ENCODE measurements at regions not wholly inside any gene's neighbourhood (a gene's known extent, or its start where the extent isn't known, plus 50 kb on each side); places are given as distances from the start of the nearest gene placed in this dataset.
A peak's percentile ranks its signal among the peaks of the same experiment; 100 is the strongest.

GRCh38 chr15:70504299-70504951, 258.9 kb downstream of the UACA start:
- TF ChIP-seq POLR2A (IDR thresholded peaks at IDR 0.05; ENCODE audit: low read depth, low read length) (peak; percentile 88), E2F8 (IDR thresholded peaks at IDR 0.05; ENCODE audit: low read depth, partially characterized antibody) (no peak), USF2 (IDR thresholded peaks at IDR 0.05; ENCODE audit: borderline replicate concordance, low read depth, low read length) (peak; percentile 35; the same call in 1 of the 2 replicates), RAD51 (IDR thresholded peaks at IDR 0.05) (peak; percentile 83; the same call in 1 of the 2 replicates), CTCF (IDR thresholded peaks at IDR 0.05 in 2 of 3, conservative IDR thresholded peaks at IDR 0.05 in 1 of 3; ENCODE audit: control insufficient read depth in 2 of 3, extremely low read depth in 1 of 3, insufficient read depth in 1 of 3, low read depth in 3 of 3, low read length in 3 of 3) (no peak), EZH2 (IDR thresholded peaks at IDR 0.05; ENCODE audit: borderline replicate concordance, control insufficient read depth, low read depth, low read length) (no peak), ZBTB40 (IDR thresholded peaks at IDR 0.05; ENCODE audit: borderline replicate concordance) (no peak), HDAC6 (IDR thresholded peaks at IDR 0.05; ENCODE audit: unreplicated experiment) (no peak), PRDM15 (CRISPR knock-in tag; IDR thresholded peaks at IDR 0.05) (no peak), CREB1 (IDR thresholded peaks at IDR 0.05; ENCODE audit: low read depth) (peak; percentile 25; the same call in 1 of the 2 replicates), POLR2AphosphoS5 (IDR thresholded peaks at IDR 0.05; ENCODE audit: low read length) (peak; percentile 72), EGR1 (IDR thresholded peaks at IDR 0.05; ENCODE audit: borderline replicate concordance in 1 of 2, low read depth in 2 of 2, low read length in 2 of 2) (peak; percentile 7 to 75; a peak in 2 of 3 replicates), MAX (IDR thresholded peaks at IDR 0.05; ENCODE audit: low read depth, low read length) (no peak), DPF2 (IDR thresholded peaks at IDR 0.05) (no peak)
